H1 (cell line): ENCODE measurements at regions not wholly inside any gene's neighbourhood (a gene's known extent, or its start where the extent isn't known, plus 50 kb on each side); places are given as distances from the start of the nearest gene placed in this dataset.

ENCODE experiments used
- CTCF ChIA-PET: fragments of 300-600 bp; sonication (Branson Sonifier 250); formaldehyde crosslinking; loops from one replicate; lab custom pipeline; 2021; ENCODE audit not compliant: partially characterized antibody; lab: Charles Lee
- POLR2A ChIA-PET: fragments of 300-600 bp; sonication (Branson Sonifier 250); formaldehyde crosslinking; loops from one replicate; lab custom pipeline; 2021; ENCODE audit warnings: inconsistent platforms; ENCODE audit not compliant: partially characterized antibody; lab: Charles Lee
- DNase-seq, 2 experiments: peaks; one replicate each; pipeline versions ENCODE4 v3.0.0 to v3.0.0-alpha.2; 2010 to 2022; ENCODE audit warnings: low spot score in 2 of 2, low read depth in 1 of 2, mixed read lengths in 1 of 2
- FAIRE-seq: peaks from 2 replicates; lab custom pipeline; 2011; peaks lifted over from hg19 to GRCh38; lab: Jason Lieb, UNC
- H2AFZ ChIP-seq: 2 replicates; pipeline ENCODE4 v1.8.1; 2012; ENCODE audit warnings: low read length, inconsistent platforms
- H2AK5ac ChIP-seq: 2 replicates; pipeline ENCODE4 v1.6.1; 2013; ENCODE audit warnings: low read depth, low read length
- H2BK120ac ChIP-seq: replicated peaks from 2 replicates; pipeline ENCODE3; 2013; ENCODE audit warnings: low read depth, low read length, inconsistent platforms
- H2BK12ac ChIP-seq: 2 replicates; pipeline ENCODE4 v1.6.1; 2013; ENCODE audit warnings: low read depth, low read length
- H2BK15ac ChIP-seq: 2 replicates; pipeline ENCODE4 v1.6.1; 2013; ENCODE audit warnings: low read length
- H2BK20ac ChIP-seq: 2 replicates; pipeline ENCODE4 v1.6.1; 2013; ENCODE audit warnings: low read length
- H2BK5ac ChIP-seq: 2 replicates; pipeline ENCODE4 v1.6.1; 2013; ENCODE audit warnings: low read depth, low read length
- H3K14ac ChIP-seq: 2 replicates; pipeline ENCODE4 v1.6.1; 2013; ENCODE audit warnings: inconsistent platforms; ENCODE audit not compliant: insufficient read length
- H3K18ac ChIP-seq: 2 replicates; pipeline ENCODE4 v1.6.1; 2013; ENCODE audit warnings: low read length; ENCODE audit errors: extremely low read depth
- H3K23ac ChIP-seq: 2 replicates; pipeline ENCODE4 v1.6.1; 2013; ENCODE audit warnings: inconsistent platforms; ENCODE audit not compliant: insufficient read length
- H3K23me2 ChIP-seq: 2 replicates; pipeline ENCODE4 v1.6.1; 2013; ENCODE audit warnings: low read depth, low read length
- H3K27ac ChIP-seq: 2 replicates; pipeline ENCODE4 v1.6.1; 2011; ENCODE audit warnings: low read depth, low read length, inconsistent platforms
- H3K27me3 ChIP-seq, 4 experiments: replicated peaks in 1 of 4; 1 replicate in 1 of 4; 2 replicates in 3 of 4; pipeline versions ENCODE4 v1.6.1 to v1.8.1; 2011 to 2013; ENCODE audit warnings: low read length in 3 of 4, mild to moderate bottlenecking in 3 of 4, inconsistent platforms in 2 of 4, mixed read lengths in 2 of 4, moderate library complexity in 1 of 4; ENCODE audit not compliant: control insufficient read depth in 3 of 4, insufficient read depth in 3 of 4; ENCODE audit errors: extremely low read depth in 1 of 4
- H3K36me3 ChIP-seq, 4 experiments: 2 replicates each; pipeline versions ENCODE4 v1.6.1 to v1.8.1; 2011 to 2013; ENCODE audit warnings: mild to moderate bottlenecking in 4 of 4, low read length in 3 of 4, moderate library complexity in 2 of 4, control low read depth in 1 of 4, inconsistent platforms in 1 of 4; ENCODE audit not compliant: insufficient read depth in 4 of 4, control insufficient read depth in 2 of 4
- H3K4ac ChIP-seq: replicated peaks from 2 replicates; pipeline ENCODE3; 2013; ENCODE audit warnings: low read length, low read depth, mixed read lengths, inconsistent platforms; ENCODE audit not compliant: insufficient read length
- H3K4me1 ChIP-seq, 4 experiments: replicated peaks in 1 of 4; 1 replicate in 1 of 4; 2 replicates in 3 of 4; pipeline versions ENCODE4 v1.6.1 to v1.8.1; 2011 to 2013; ENCODE audit warnings: low read length in 3 of 4, inconsistent platforms in 2 of 4, mixed read lengths in 1 of 4; ENCODE audit not compliant: insufficient read depth in 4 of 4, control insufficient read depth in 3 of 4
- H3K4me2 ChIP-seq, 2 experiments: 2 replicates each; pipeline versions ENCODE4 v1.6.1 to v1.8.1; 2011 to 2013; ENCODE audit warnings: low read depth in 2 of 2, low read length in 2 of 2, control low read depth in 1 of 2, inconsistent platforms in 1 of 2, mild to moderate bottlenecking in 1 of 2; ENCODE audit not compliant: insufficient read depth in 1 of 2
- H3K4me3 ChIP-seq, 4 experiments: fragments of 200-600, 300-600 bp in 1 of 4; sonication (generic), shearing (Covaris generic), sonication (Bioruptor Twin) in 1 of 4; 2 replicates each; pipeline versions ENCODE4 v1.5.1 to v1.8.1; 2011 to 2016; ENCODE audit warnings: low read length in 4 of 4, low read depth in 3 of 4, control low read depth in 2 of 4, inconsistent platforms in 2 of 4, mild to moderate bottlenecking in 2 of 4, mixed read lengths in 1 of 4, moderate library complexity in 1 of 4; ENCODE audit not compliant: insufficient read depth in 2 of 4; ENCODE audit errors: extremely low read depth in 1 of 4
- H3K56ac ChIP-seq: replicated peaks from 2 replicates; pipeline ENCODE3; 2013; ENCODE audit warnings: low read depth, mild to moderate bottlenecking, mixed read lengths, low read length, inconsistent platforms; ENCODE audit not compliant: insufficient read length
- H3K79me1 ChIP-seq: 2 replicates; pipeline ENCODE4 v1.6.1; 2013; ENCODE audit warnings: low read depth, low read length, control low read depth
- H3K79me2 ChIP-seq, 2 experiments: 2 replicates each; pipeline versions ENCODE4 v1.6.1 to v1.8.1; 2012 to 2013; ENCODE audit warnings: low read length in 2 of 2, mild to moderate bottlenecking in 2 of 2, inconsistent platforms in 1 of 2; ENCODE audit not compliant: insufficient read depth in 2 of 2, control insufficient read depth in 1 of 2
- H3K9ac ChIP-seq, 4 experiments: replicated peaks in 1 of 4; 1 replicate in 1 of 4; 2 replicates in 3 of 4; pipeline versions ENCODE4 v1.6.1 to v1.8.1; 2011 to 2013; ENCODE audit warnings: low read depth in 3 of 4, low read length in 3 of 4, control low read depth in 2 of 4, mild to moderate bottlenecking in 2 of 4, moderate library complexity in 2 of 4, inconsistent platforms in 1 of 4; ENCODE audit errors: extremely low read depth in 1 of 4
- H3K9me3 ChIP-seq, 2 experiments: 2 replicates each; pipeline versions ENCODE4 v1.6.1 to v1.8.1; 2012 to 2013; ENCODE audit warnings: mild to moderate bottlenecking in 2 of 2, moderate library complexity in 2 of 2, control low read depth in 1 of 2, inconsistent platforms in 1 of 2, low read depth in 1 of 2, low read length in 1 of 2, mixed read lengths in 1 of 2; ENCODE audit not compliant: insufficient read depth in 2 of 2
- H4K20me1 ChIP-seq, 2 experiments: replicated peaks in 1 of 2; 2 replicates each; pipeline versions ENCODE3 to v1.8.1; 2011 to 2013; ENCODE audit warnings: inconsistent platforms in 2 of 2, low read length in 2 of 2, mild to moderate bottlenecking in 1 of 2; ENCODE audit not compliant: insufficient read depth in 2 of 2, control insufficient read depth in 1 of 2
- H4K5ac ChIP-seq: 2 replicates; pipeline ENCODE4 v1.6.1; 2013; ENCODE audit warnings: low read length, low read depth, mixed read lengths, inconsistent platforms; ENCODE audit not compliant: insufficient read length
- H4K8ac ChIP-seq: 2 replicates; pipeline ENCODE4 v1.8.0; 2013; ENCODE audit warnings: mild to moderate bottlenecking, moderate library complexity, low read length, inconsistent platforms; ENCODE audit not compliant: insufficient read depth; ENCODE audit errors: extremely low read depth
- H4K91ac ChIP-seq: replicated peaks from 2 replicates; pipeline ENCODE3; 2013; ENCODE audit warnings: low read length, mixed read lengths, inconsistent platforms; ENCODE audit not compliant: insufficient read length
- CHD1 ChIP-seq: IDR thresholded peaks from 2 replicates; pipeline ENCODE4 v1.6.1; 2012; ENCODE audit warnings: low read depth, low read length, improper control_type of control experiment
- CTBP2 ChIP-seq: IDR thresholded peaks from 2 replicates; pipeline ENCODE4 v1.7.0; 2011; ENCODE audit warnings: borderline replicate concordance, mild to moderate bottlenecking, moderate library complexity, mixed read lengths, low read length; ENCODE audit not compliant: insufficient read depth, insufficient read length
- HDAC2 ChIP-seq, 2 experiments: fragments of 300-600 bp in 1 of 2; sonication (generic) in 1 of 2; IDR thresholded peaks; 2 replicates each; pipeline ENCODE4 v1.6.1; 2011 to 2012; ENCODE audit warnings: low read depth in 2 of 2, low read length in 2 of 2, mild to moderate bottlenecking in 2 of 2, moderate library complexity in 2 of 2, borderline replicate concordance in 1 of 2, inconsistent platforms in 1 of 2
- KDM4A ChIP-seq: IDR thresholded peaks from one replicate; pipeline ENCODE4 v1.7.1; 2012; ENCODE audit warnings: low read depth, mild to moderate bottlenecking, moderate library complexity, low read length, inconsistent platforms; ENCODE audit not compliant: severe bottlenecking
- POLR2AphosphoS5 ChIP-seq: IDR thresholded peaks from 2 replicates; pipeline ENCODE4 v1.6.1; 2011; ENCODE audit warnings: low read depth, low read length
- SIN3A ChIP-seq, 2 experiments: IDR thresholded peaks in 1 of 2; conservative IDR thresholded peaks in 1 of 2; 2 replicates each; pipeline ENCODE4 v1.6.1; 2011 to 2012; ENCODE audit warnings: low read length in 2 of 2, improper control_type of control experiment in 1 of 2, low read depth in 1 of 2, mild to moderate bottlenecking in 1 of 2
- SIX5 ChIP-seq: IDR thresholded peaks from 2 replicates; pipeline ENCODE4 v1.6.1; 2011; ENCODE audit warnings: mild to moderate bottlenecking, low read depth, low read length
- WGBS, 2 experiments: shearing (Covaris generic) in 1 of 2; methylation state at CpG; one replicate each; pipeline versions ENCODE4 v1.1.6 to v1.1.7; 2013 to 2015; ENCODE audit warnings: low lambda C conversion rate in 2 of 2, mixed read lengths in 2 of 2, inconsistent platforms in 1 of 2, low coverage in 1 of 2, missing lambda C conversion rate in 1 of 2; ENCODE audit not compliant: insufficient replicate concordance in 2 of 2, insufficient coverage in 1 of 2, insufficient read length in 1 of 2; ENCODE audit errors: extremely low coverage in 1 of 2, missing lambda C conversion rate in 1 of 2; 5-methylcytosine and 5-hydroxymethylcytosine counted together

DNA sequence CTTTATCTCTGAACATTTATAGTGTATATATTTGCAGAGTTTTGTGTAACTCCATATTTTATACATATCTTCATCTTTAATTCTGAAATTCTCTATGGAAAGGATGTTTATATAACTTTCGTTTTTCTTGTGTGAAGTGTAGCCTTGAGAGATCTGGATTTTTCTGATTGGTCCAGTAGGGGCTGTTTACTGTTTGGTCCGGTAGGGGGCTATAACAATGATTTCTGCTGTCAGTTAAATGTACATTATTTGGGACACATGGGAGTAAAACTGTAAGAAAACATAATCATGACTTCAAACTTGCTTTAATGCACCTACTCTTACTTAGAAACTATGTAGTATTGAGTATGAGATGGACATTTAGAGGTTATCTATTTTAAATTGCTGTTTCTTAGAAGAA lies 527.1 kb upstream of the ARRDC3 start:
- H4K5ac ChIP-seq: no peak overlapping the region
- no peaks in the 10 kb centered on the region for H3K79me1 ChIP-seq
- H3K4me3 ChIP-seq: no peak overlapping the region
- H3K56ac ChIP-seq: no peak overlapping the region
- no peak overlapping the region for H3K9ac ChIP-seq
- H4K20me1 ChIP-seq: no peaks in the 10 kb centered on the region
- H3K9me3 ChIP-seq: no peaks in the 10 kb centered on the region
- H3K36me3 ChIP-seq: no peaks in the 10 kb centered on the region
- ChIA-PET CTCF (no interaction called here), POLR2A (no interaction called here)
- H3K23ac ChIP-seq: no peak overlapping the region
- H2AK5ac ChIP-seq: no peak overlapping the region
- no peaks in the 10 kb centered on the region for H3K27me3 ChIP-seq
- H2BK12ac ChIP-seq: no peak overlapping the region
- no peak overlapping the region for H2BK5ac ChIP-seq
- TF ChIP-seq CHD1: no peak
- no peak for TF ChIP-seq POLR2AphosphoS5
- TF ChIP-seq SIN3A (conservative IDR thresholded peaks at IDR 0.05 in 1 of 2, IDR thresholded peaks at IDR 0.05 in 1 of 2; ENCODE audit: low read depth in 1 of 2, low read length in 2 of 2): no peak
- TF ChIP-seq SIX5: no peak
- TF ChIP-seq CTBP2: no peak
- TF ChIP-seq HDAC2 (IDR thresholded peaks at IDR 0.05; ENCODE audit: borderline replicate concordance in 1 of 2, low read depth in 2 of 2, low read length in 2 of 2): no peak
- TF ChIP-seq KDM4A: no peak
- H3K27ac ChIP-seq: no peak overlapping the region
- H2BK15ac ChIP-seq: no peak overlapping the region
- H4K91ac ChIP-seq: no peak overlapping the region
- FAIRE-seq: no peak
- no peak overlapping the region for H2BK20ac ChIP-seq
- H3K14ac ChIP-seq: no peak overlapping the region
- H3K79me2 ChIP-seq: no peaks in the 10 kb centered on the region
- DNase-seq: no peak
- WGBS, 2 experiments: 85% methylated on average over 2 of the region's 2 CpGs; no CpG with 5 or more reads in 1 of the 2 experiments
- H3K4me2 ChIP-seq: no peak overlapping the region
- no peak overlapping the region for H4K8ac ChIP-seq
- H2AFZ ChIP-seq: no peak overlapping the region
- H3K23me2 ChIP-seq: no peaks in the 10 kb centered on the region
- H3K4me1 ChIP-seq: no peaks in the 10 kb centered on the region
- H3K4ac ChIP-seq: no peak overlapping the region
- no peak overlapping the region for H3K18ac ChIP-seq
- no peak overlapping the region for H2BK120ac ChIP-seq
